HEK293 (cell line): ENCODE measurements at regions not wholly inside any gene's neighbourhood (a gene's known extent, or its start where the extent isn't known, plus 50 kb on each side); places are given as distances from the start of the nearest gene placed in this dataset.

Experiments used
- SP3 ChIP-seq: fragments of 450-650 bp; formaldehyde crosslinking; IDR thresholded peaks from 2 replicates; pipeline ENCODE4 v1.5.1; 2016; ENCODE audit warnings: missing biosample characterization, missing genetic modification characterization
- TF ChIP-seq, protein P1 (sequence below): fragments of 450-650 bp; IDR thresholded peaks from 2 replicates; pipeline ENCODE4 v1.5.1; 2018; ENCODE audit warnings: missing biosample characterization, missing genetic modification characterization

DNA sequence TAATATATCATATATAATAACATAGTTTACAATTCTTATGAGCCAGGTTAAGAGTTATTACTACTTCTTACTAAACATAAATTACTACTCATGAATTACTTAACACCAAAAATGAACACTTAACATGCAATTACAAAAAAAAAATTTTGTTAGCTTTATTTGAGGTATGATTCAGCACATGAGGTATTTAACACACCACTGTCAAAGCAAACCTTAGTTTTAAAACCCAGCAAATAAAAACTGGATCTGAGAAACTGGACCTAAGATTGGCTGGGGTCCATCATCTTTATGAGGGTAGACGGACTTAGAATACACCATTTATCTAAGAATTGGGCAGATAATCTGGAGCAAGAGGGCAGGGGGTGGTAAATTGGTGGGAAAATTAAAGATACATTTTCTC is 81.8 kb upstream of the CREB1 start:
- TF ChIP-seq SP3 (tag by site-specific recombination): no peak
- TF ChIP-seq, protein P1, sequence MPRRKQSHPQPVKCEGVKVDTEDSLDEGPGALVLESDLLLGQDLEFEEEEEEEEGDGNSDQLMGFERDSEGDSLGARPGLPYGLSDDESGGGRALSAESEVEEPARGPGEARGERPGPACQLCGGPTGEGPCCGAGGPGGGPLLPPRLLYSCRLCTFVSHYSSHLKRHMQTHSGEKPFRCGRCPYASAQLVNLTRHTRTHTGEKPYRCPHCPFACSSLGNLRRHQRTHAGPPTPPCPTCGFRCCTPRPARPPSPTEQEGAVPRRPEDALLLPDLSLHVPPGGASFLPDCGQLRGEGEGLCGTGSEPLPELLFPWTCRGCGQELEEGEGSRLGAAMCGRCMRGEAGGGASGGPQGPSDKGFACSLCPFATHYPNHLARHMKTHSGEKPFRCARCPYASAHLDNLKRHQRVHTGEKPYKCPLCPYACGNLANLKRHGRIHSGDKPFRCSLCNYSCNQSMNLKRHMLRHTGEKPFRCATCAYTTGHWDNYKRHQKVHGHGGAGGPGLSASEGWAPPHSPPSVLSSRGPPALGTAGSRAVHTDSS (tag by site-specific recombination): no peak
